Endothelial cell of umbilical vein (primary cell): ENCODE measurements at regions not wholly inside any gene's neighbourhood (a gene's known extent, or its start where the extent isn't known, plus 50 kb on each side); places are given as distances from the start of the nearest gene placed in this dataset.

Experiments
- MYC ChIP-seq: IDR thresholded peaks from one replicate; pipeline ENCODE4 v1.6.1; 2011; ENCODE audit warnings: mild to moderate bottlenecking, low read depth, low read length
- POLR2A ChIP-seq: IDR thresholded peaks from 2 replicates; pipeline ENCODE4 v1.6.1; 2012; ENCODE audit warnings: low read depth, mild to moderate bottlenecking, control low read depth, low read length
- POLR2AphosphoS5 ChIP-seq: IDR thresholded peaks from 2 replicates; pipeline ENCODE4 v1.6.1; 2012; ENCODE audit warnings: low read depth, mild to moderate bottlenecking, control low read depth, low read length, moderate library complexity; ENCODE audit not compliant: insufficient read depth
- TF ChIP-seq, protein P1 (sequence below), 2 donors: IDR thresholded peaks; 1 replicate in 1 of 2; 2 replicates in 1 of 2; pipeline ENCODE4 v1.5.1; 2011; ENCODE audit warnings: low read length in 2 of 2, mild to moderate bottlenecking in 2 of 2, moderate library complexity in 2 of 2, control low read depth in 1 of 2, inconsistent platforms in 1 of 2, low read depth in 1 of 2; ENCODE audit not compliant: insufficient read depth in 1 of 2; ENCODE audit errors: extremely low read depth in 1 of 2

DNA sequence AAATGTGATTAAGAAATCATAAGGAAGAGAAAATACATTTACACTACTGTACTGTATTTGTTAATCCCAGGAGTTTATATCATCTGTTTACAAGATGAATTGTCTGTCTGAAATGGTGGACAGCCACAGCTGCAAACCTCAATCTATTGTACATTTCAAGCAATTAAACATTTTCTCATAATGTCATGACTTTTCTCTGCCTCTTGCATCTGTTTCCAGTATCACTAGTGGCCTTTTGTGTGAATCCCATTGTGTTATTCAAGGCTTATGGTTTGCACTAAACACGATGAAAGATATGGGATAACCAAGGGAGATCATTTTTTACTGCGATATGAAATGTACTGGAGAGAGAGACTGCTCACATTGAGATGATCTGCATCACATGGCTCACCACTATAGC, 200.2 kb upstream of the LRRN1 start:
- TF ChIP-seq, protein P1, sequence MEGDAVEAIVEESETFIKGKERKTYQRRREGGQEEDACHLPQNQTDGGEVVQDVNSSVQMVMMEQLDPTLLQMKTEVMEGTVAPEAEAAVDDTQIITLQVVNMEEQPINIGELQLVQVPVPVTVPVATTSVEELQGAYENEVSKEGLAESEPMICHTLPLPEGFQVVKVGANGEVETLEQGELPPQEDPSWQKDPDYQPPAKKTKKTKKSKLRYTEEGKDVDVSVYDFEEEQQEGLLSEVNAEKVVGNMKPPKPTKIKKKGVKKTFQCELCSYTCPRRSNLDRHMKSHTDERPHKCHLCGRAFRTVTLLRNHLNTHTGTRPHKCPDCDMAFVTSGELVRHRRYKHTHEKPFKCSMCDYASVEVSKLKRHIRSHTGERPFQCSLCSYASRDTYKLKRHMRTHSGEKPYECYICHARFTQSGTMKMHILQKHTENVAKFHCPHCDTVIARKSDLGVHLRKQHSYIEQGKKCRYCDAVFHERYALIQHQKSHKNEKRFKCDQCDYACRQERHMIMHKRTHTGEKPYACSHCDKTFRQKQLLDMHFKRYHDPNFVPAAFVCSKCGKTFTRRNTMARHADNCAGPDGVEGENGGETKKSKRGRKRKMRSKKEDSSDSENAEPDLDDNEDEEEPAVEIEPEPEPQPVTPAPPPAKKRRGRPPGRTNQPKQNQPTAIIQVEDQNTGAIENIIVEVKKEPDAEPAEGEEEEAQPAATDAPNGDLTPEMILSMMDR (IDR thresholded peaks at IDR 0.05; ENCODE audit: extremely low read depth in 1 of 2, insufficient read depth in 1 of 2, low read depth in 1 of 2, low read length in 2 of 2) = no peak
- TF ChIP-seq MYC (no peak), POLR2A (no peak), POLR2AphosphoS5 (no peak)
